8988T (cell line): ENCODE measurements at regions not wholly inside any gene's neighbourhood (a gene's known extent, or its start where the extent isn't known, plus 50 kb on each side); places are given as distances from the start of the nearest gene placed in this dataset.

ENCODE experiments used
- DNase-seq: peaks from one replicate; pipeline ENCODE4 v3.0.0; 2011

GRCh38 chr3:151935446-151935845 lies 62.0 kb downstream of the SUCNR1 start:
- no peak for DNase-seq

GRCh38 chr3:151940481-151940880 lies 67.0 kb downstream of the SUCNR1 start:
- DNase-seq: no peak

- no peak for DNase-seq
Observed at GRCh38 chr3:151943539-151943938, 70.1 kb downstream of the SUCNR1 start.

- DNase-seq: no peak
Observed at GRCh38 chr3:151944356-151944755, 70.9 kb downstream of the SUCNR1 start.

GRCh38 chr3:151946606-151947005 lies 73.2 kb downstream of the SUCNR1 start:
- no peak for DNase-seq

GRCh38 chr3:151949706-151950105 lies 76.3 kb downstream of the SUCNR1 start:
- DNase-seq: no peak

- DNase-seq: no peak
Observed at GRCh38 chr3:151955356-151955755, 81.9 kb downstream of the SUCNR1 start.

GRCh38 chr3:151960961-151961580 lies 87.6 kb downstream of the SUCNR1 start:
- DNase-seq: no peak

GRCh38 chr3:151962352-151962751 lies 88.9 kb downstream of the SUCNR1 start:
- no peak for DNase-seq

GRCh38 chr3:151962912-151963311 lies 89.5 kb downstream of the SUCNR1 start:
- DNase-seq: no peak

- no peak for DNase-seq
Observed at GRCh38 chr3:151964743-151965142, 91.3 kb downstream of the SUCNR1 start.

GRCh38 chr3:151969026-151969642 lies 95.7 kb downstream of the SUCNR1 start:
- no peak for DNase-seq

GRCh38 chr3:151971814-151972579 lies 98.6 kb downstream of the SUCNR1 start:
- no peak for DNase-seq

GRCh38 chr3:151974067-151974466 lies 100.6 kb downstream of the SUCNR1 start:
- DNase-seq: no peak

- peak; percentile 13 for DNase-seq
Observed at GRCh38 chr3:151976211-151977050, 103.0 kb downstream of the SUCNR1 start.

- DNase-seq: no peak
Observed at GRCh38 chr3:151979906-151980305, 106.5 kb downstream of the SUCNR1 start.

- DNase-seq: no peak
Observed at GRCh38 chr3:151983538-151983937, 110.1 kb downstream of the SUCNR1 start.

GRCh38 chr3:151985787-151986430 lies 112.5 kb downstream of the SUCNR1 start:
- DNase-seq: no peak

- DNase-seq: no peak
Observed at GRCh38 chr3:151987893-151988292, 114.5 kb downstream of the SUCNR1 start.

GRCh38 chr3:151989621-151990020 lies 116.2 kb downstream of the SUCNR1 start:
- no peak for DNase-seq

- DNase-seq: no peak
Observed at GRCh38 chr3:151990696-151991376, 117.4 kb downstream of the SUCNR1 start.
